ENCODE measurements at regions not wholly inside any gene's neighbourhood (a gene's known extent, or its start where the extent isn't known, plus 50 kb on each side); places are given as distances from the start of the nearest gene placed in this dataset.

- no peak overlapping the region for H3K4me2 ChIP-seq (ENCODE audit: extremely low read depth, insufficient read depth, low read length)
- no peak overlapping the region for H3K27ac ChIP-seq (ENCODE audit: insufficient read depth, low read length)
- peaks cover 4% of the 10 kb centered on the region for H3K4me1 ChIP-seq (ENCODE audit: control insufficient read depth, extremely low read depth, insufficient read depth, low read length)
- no peak overlapping the region for H3K4me3 ChIP-seq (replicated peaks in 1 of 4; ENCODE audit: control extremely low read depth in 1 of 4, insufficient read depth in 1 of 4, low read depth in 3 of 4, low read length in 4 of 4)
- no peaks in the 10 kb centered on the region for H3K36me3 ChIP-seq (ENCODE audit: control insufficient read depth, insufficient read depth, low read length)
- peak; percentile 38 to 70 for DNase-seq (ENCODE audit: low read depth in 2 of 2)
- no peaks in the 10 kb centered on the region for H3K27me3 ChIP-seq (ENCODE audit: control insufficient read depth, insufficient read depth, low read length)
- TF ChIP-seq EZH2 (IDR thresholded peaks at IDR 0.05; ENCODE audit: low read length, missing control alignments) (no peak), CTCF (conservative IDR thresholded peaks at IDR 0.05 in 1 of 2, IDR thresholded peaks at IDR 0.05 in 1 of 2; ENCODE audit: low read depth in 1 of 2, low read length in 2 of 2) (no peak)
- no peaks in the 10 kb centered on the region for H3K79me2 ChIP-seq (ENCODE audit: control insufficient read depth, insufficient read depth, low read length)
- H3K9me3 ChIP-seq (ENCODE audit: control insufficient read depth, insufficient read depth, low read depth, low read length): no peaks in the 10 kb centered on the region
- no peak overlapping the region for H3K9ac ChIP-seq (ENCODE audit: insufficient read depth, low read length)
- H4K20me1 ChIP-seq (ENCODE audit: control insufficient read depth, extremely low read depth, insufficient read depth, low read length): no peaks in the 10 kb centered on the region
- no peak overlapping the region for H2AFZ ChIP-seq (ENCODE audit: low read length)
Measured at GRCh38 chr4:119748853-119749252, 120.2 kb upstream of the PDE5A start.

- H3K36me3 ChIP-seq (ENCODE audit: control insufficient read depth, insufficient read depth, low read length): no peaks in the 10 kb centered on the region
- no peaks in the 10 kb centered on the region for H4K20me1 ChIP-seq (ENCODE audit: control insufficient read depth, extremely low read depth, insufficient read depth, low read length)
- no peaks in the 10 kb centered on the region for H3K27me3 ChIP-seq (ENCODE audit: control insufficient read depth, insufficient read depth, low read length)
- peaks cover 4% of the 10 kb centered on the region for H3K4me1 ChIP-seq (ENCODE audit: control insufficient read depth, extremely low read depth, insufficient read depth, low read length)
- H2AFZ ChIP-seq (ENCODE audit: low read length): peak overlapping the region; percentile 42
- H3K9ac ChIP-seq (ENCODE audit: insufficient read depth, low read length): no peak overlapping the region
- H3K4me3 ChIP-seq (replicated peaks in 1 of 4; ENCODE audit: control extremely low read depth in 1 of 4, insufficient read depth in 1 of 4, low read depth in 3 of 4, low read length in 4 of 4): no peak overlapping the region
- no peaks in the 10 kb centered on the region for H3K9me3 ChIP-seq (ENCODE audit: control insufficient read depth, insufficient read depth, low read depth, low read length)
- no peaks in the 10 kb centered on the region for H3K79me2 ChIP-seq (ENCODE audit: control insufficient read depth, insufficient read depth, low read length)
- no peak overlapping the region for H3K27ac ChIP-seq (ENCODE audit: insufficient read depth, low read length)
- DNase-seq (ENCODE audit: low read depth in 2 of 2): peak in 1 of 2 donors; percentile 55
- no peak for TF ChIP-seq CTCF (conservative IDR thresholded peaks at IDR 0.05 in 1 of 2, IDR thresholded peaks at IDR 0.05 in 1 of 2; ENCODE audit: low read depth in 1 of 2, low read length in 2 of 2)
- no peak for TF ChIP-seq EZH2 (IDR thresholded peaks at IDR 0.05; ENCODE audit: low read length, missing control alignments)
- no peak overlapping the region for H3K4me2 ChIP-seq (ENCODE audit: extremely low read depth, insufficient read depth, low read length)
Measured at GRCh38 chr4:119746951-119747350, 118.3 kb upstream of the PDE5A start.

GRCh38 chr4:119745351-119745750 is 116.7 kb upstream of the PDE5A start:
- no peak for DNase-seq (ENCODE audit: low read depth in 2 of 2)
- H3K79me2 ChIP-seq (ENCODE audit: control insufficient read depth, insufficient read depth, low read length): no peaks in the 10 kb centered on the region
- H3K9ac ChIP-seq (ENCODE audit: insufficient read depth, low read length): no peak overlapping the region
- no peaks in the 10 kb centered on the region for H3K9me3 ChIP-seq (ENCODE audit: control insufficient read depth, insufficient read depth, low read depth, low read length)
- no peak for TF ChIP-seq EZH2 (IDR thresholded peaks at IDR 0.05; ENCODE audit: low read length, missing control alignments)
- TF ChIP-seq CTCF (conservative IDR thresholded peaks at IDR 0.05 in 1 of 2, IDR thresholded peaks at IDR 0.05 in 1 of 2; ENCODE audit: low read depth in 1 of 2, low read length in 2 of 2): no peak
- H3K36me3 ChIP-seq (ENCODE audit: control insufficient read depth, insufficient read depth, low read length): no peaks in the 10 kb centered on the region
- no peaks in the 10 kb centered on the region for H4K20me1 ChIP-seq (ENCODE audit: control insufficient read depth, extremely low read depth, insufficient read depth, low read length)
- H3K4me3 ChIP-seq (replicated peaks in 1 of 4; ENCODE audit: control extremely low read depth in 1 of 4, insufficient read depth in 1 of 4, low read depth in 3 of 4, low read length in 4 of 4): no peak overlapping the region
- H3K27ac ChIP-seq (ENCODE audit: insufficient read depth, low read length): no peak overlapping the region
- no peak overlapping the region for H3K4me2 ChIP-seq (ENCODE audit: extremely low read depth, insufficient read depth, low read length)
- H2AFZ ChIP-seq (ENCODE audit: low read length): no peak overlapping the region
- H3K4me1 ChIP-seq (ENCODE audit: control insufficient read depth, extremely low read depth, insufficient read depth, low read length): peaks cover 2% of the 10 kb centered on the region
- H3K27me3 ChIP-seq (ENCODE audit: control insufficient read depth, insufficient read depth, low read length): no peaks in the 10 kb centered on the region

Measured in fibroblast of lung (primary cell).